ENCODE measurements at regions not wholly inside any gene's neighbourhood (a gene's known extent, or its start where the extent isn't known, plus 50 kb on each side); places are given as distances from the start of the nearest gene placed in this dataset.

DNA sequence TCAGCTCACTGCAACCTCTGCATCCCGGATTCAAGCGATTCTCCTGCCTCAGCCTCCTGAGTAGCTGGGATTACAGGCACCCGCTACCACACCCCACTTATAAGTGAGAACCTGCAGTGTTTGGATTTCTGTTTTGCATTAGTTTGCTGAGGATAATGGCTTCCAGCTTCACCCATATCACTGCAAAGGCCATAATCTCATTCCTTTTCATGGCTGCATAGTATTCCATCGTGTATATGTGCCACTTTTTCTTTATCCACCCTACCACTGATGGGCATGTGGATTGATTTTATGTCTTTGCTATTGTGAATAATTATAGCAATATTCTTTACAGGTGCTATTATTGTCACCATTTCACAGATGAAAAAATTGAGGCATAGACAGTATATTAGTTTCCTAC lies 301.0 kb upstream of the MAF start:
- Histone ChIP-seq H2AFZ (ENCODE audit: low read depth, low read length) (no peak overlapping the region), H2BK120ac (ENCODE audit: low read depth, low read length) (no peak overlapping the region), H4K91ac (ENCODE audit: low read length) (no peak overlapping the region), H3K27me3 (ENCODE audit: control insufficient read depth in 1 of 2, insufficient read depth in 1 of 2, low read length in 2 of 2) (peaks cover 0 to 42% of the 10 kb centered on the region in 2 experiments), H3K14ac (ENCODE audit: low read length in 2 of 2) (no peak overlapping the region), H2BK15ac (ENCODE audit: low read depth, poor library complexity, severe bottlenecking) (no peak overlapping the region), H3K9ac (ENCODE audit: low read length) (no peak overlapping the region), H4K8ac (ENCODE audit: low read length) (no peak overlapping the region), H3K79me1 (replicated peaks; ENCODE audit: low read length, poor library complexity, severe bottlenecking) (no peaks in the 10 kb centered on the region), H2BK12ac (ENCODE audit: low read length in 2 of 2) (no peak overlapping the region), H2AK5ac (ENCODE audit: low read length, severe bottlenecking) (no peak overlapping the region), H3K36me3 (ENCODE audit: control insufficient read depth in 1 of 2, insufficient read depth in 2 of 2, low read depth in 1 of 2, low read length in 2 of 2) (no peaks in the 10 kb centered on the region), H3K18ac (ENCODE audit: low read depth in 1 of 2, low read length in 2 of 2) (no peak overlapping the region), H3K23ac (ENCODE audit: low read length in 2 of 2) (no peak overlapping the region), H3K27ac (ENCODE audit: low read length, poor library complexity, severe bottlenecking) (no peak overlapping the region), H3K4me1 (ENCODE audit: control insufficient read depth, insufficient read depth, low read depth, low read length) (peaks cover 7% of the 10 kb centered on the region), H3K4me3 (ENCODE audit: insufficient read depth in 1 of 2, low read depth in 1 of 2, low read length in 2 of 2) (no peak overlapping the region), H3K4me2 (ENCODE audit: low read length, poor library complexity, severe bottlenecking) (no peak overlapping the region), H3K9me3 (ENCODE audit: control insufficient read depth, low read length) (no peaks in the 10 kb centered on the region), H3K4ac (ENCODE audit: low read depth in 1 of 2, low read length in 2 of 2) (no peak overlapping the region), H2BK5ac (ENCODE audit: low read depth, low read length, poor library complexity, severe bottlenecking) (no peak overlapping the region)
- WGBS: 88% methylated on average over 2 of the region's 4 CpGs
- no peak for DNase-seq

DNA sequence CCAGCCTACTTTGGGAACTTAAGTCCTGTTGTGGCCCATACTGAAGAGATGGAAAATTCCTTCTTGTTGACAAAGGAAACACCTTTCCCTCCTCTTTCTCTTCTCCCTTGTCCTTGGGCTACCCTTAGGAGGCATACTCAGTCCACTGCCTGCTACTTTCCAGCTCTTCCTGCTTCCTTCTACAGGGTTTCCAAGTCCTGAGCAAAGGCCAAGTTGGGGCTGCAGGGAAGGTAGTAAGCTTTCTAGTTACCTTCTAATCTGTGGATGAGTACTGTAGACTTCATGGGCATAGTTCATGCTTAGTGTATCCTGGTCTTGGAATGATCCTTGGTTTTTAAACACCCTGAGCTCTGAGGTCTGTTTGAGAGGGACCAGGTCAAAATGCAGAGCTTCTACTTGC lies 299.2 kb upstream of the MAF start:
- DNase-seq: no peak
- Histone ChIP-seq H3K4ac (ENCODE audit: low read depth in 1 of 2, low read length in 2 of 2) (no peak overlapping the region), H2BK120ac (ENCODE audit: low read depth, low read length) (no peak overlapping the region), H2BK15ac (ENCODE audit: low read depth, poor library complexity, severe bottlenecking) (no peak overlapping the region), H3K4me2 (ENCODE audit: low read length, poor library complexity, severe bottlenecking) (no peak overlapping the region), H3K18ac (ENCODE audit: low read depth in 1 of 2, low read length in 2 of 2) (no peak overlapping the region), H3K4me3 (ENCODE audit: insufficient read depth in 1 of 2, low read depth in 1 of 2, low read length in 2 of 2) (no peak overlapping the region), H3K23ac (ENCODE audit: low read length in 2 of 2) (no peak overlapping the region), H2AFZ (ENCODE audit: low read depth, low read length) (no peak overlapping the region), H3K27ac (ENCODE audit: low read length, poor library complexity, severe bottlenecking) (no peak overlapping the region), H3K36me3 (ENCODE audit: control insufficient read depth in 1 of 2, insufficient read depth in 2 of 2, low read depth in 1 of 2, low read length in 2 of 2) (no peaks in the 10 kb centered on the region), H2AK5ac (ENCODE audit: low read length, severe bottlenecking) (peak overlapping the region; percentile 27), H3K27me3 (ENCODE audit: control insufficient read depth in 1 of 2, insufficient read depth in 1 of 2, low read length in 2 of 2) (peaks cover 0 to 57% of the 10 kb centered on the region in 2 experiments), H3K79me1 (replicated peaks; ENCODE audit: low read length, poor library complexity, severe bottlenecking) (no peaks in the 10 kb centered on the region), H3K4me1 (ENCODE audit: control insufficient read depth, insufficient read depth, low read depth, low read length) (peaks cover 7% of the 10 kb centered on the region), H2BK5ac (ENCODE audit: low read depth, low read length, poor library complexity, severe bottlenecking) (no peak overlapping the region), H3K14ac (ENCODE audit: low read length in 2 of 2) (peak overlapping the region in 1 of 2 experiments; percentile 49), H4K8ac (ENCODE audit: low read length) (no peak overlapping the region), H2BK12ac (ENCODE audit: low read length in 2 of 2) (no peak overlapping the region), H4K91ac (ENCODE audit: low read length) (no peak overlapping the region), H3K9ac (ENCODE audit: low read length) (no peak overlapping the region), H3K9me3 (ENCODE audit: control insufficient read depth, low read length) (no peaks in the 10 kb centered on the region)

DNA sequence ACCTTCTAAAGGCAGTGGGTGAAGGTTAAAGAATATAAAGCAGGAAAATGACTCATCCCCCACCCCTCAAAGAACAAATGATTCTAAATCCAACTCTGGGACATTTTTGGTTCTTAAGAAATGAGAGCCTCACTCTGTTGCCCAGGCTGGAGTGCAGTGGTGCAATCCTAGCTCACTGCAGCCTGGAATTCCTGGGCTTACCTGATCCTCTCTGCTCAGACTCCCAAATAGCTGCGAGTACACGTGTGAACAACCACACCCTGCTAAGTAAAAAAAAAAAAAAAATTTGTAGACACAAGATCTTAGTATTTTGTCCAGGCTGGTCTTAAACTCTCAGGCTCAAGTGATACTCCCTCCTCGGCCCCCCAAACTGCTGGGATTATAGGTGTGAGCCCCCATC lies 298.8 kb upstream of the MAF start:
- no peak overlapping the region for H4K91ac ChIP-seq (ENCODE audit: low read length)
- no peak overlapping the region for H2AFZ ChIP-seq (ENCODE audit: low read depth, low read length)
- 92% methylated on average over 3 of the region's 3 CpGs for whole genome bisulfite sequencing
- no peak overlapping the region for H3K18ac ChIP-seq (ENCODE audit: low read depth in 1 of 2, low read length in 2 of 2)
- H3K4me3 ChIP-seq (ENCODE audit: insufficient read depth in 1 of 2, low read depth in 1 of 2, low read length in 2 of 2): no peak overlapping the region
- H3K23ac ChIP-seq (ENCODE audit: low read length in 2 of 2): no peak overlapping the region
- no peaks in the 10 kb centered on the region for H3K79me1 ChIP-seq (replicated peaks; ENCODE audit: low read length, poor library complexity, severe bottlenecking)
- no peak overlapping the region for H2BK5ac ChIP-seq (ENCODE audit: low read depth, low read length, poor library complexity, severe bottlenecking)
- no peaks in the 10 kb centered on the region for H3K36me3 ChIP-seq (ENCODE audit: control insufficient read depth in 1 of 2, insufficient read depth in 2 of 2, low read depth in 1 of 2, low read length in 2 of 2)
- no peak overlapping the region for H3K27ac ChIP-seq (ENCODE audit: low read length, poor library complexity, severe bottlenecking)
- H2BK15ac ChIP-seq (ENCODE audit: low read depth, poor library complexity, severe bottlenecking): no peak overlapping the region
- no peak overlapping the region for H2BK120ac ChIP-seq (ENCODE audit: low read depth, low read length)
- no peak overlapping the region for H3K4me2 ChIP-seq (ENCODE audit: low read length, poor library complexity, severe bottlenecking)
- DNase-seq: no peak
- no peak overlapping the region for H3K4ac ChIP-seq (ENCODE audit: low read depth in 1 of 2, low read length in 2 of 2)
- H4K8ac ChIP-seq (ENCODE audit: low read length): no peak overlapping the region
- H3K14ac ChIP-seq (ENCODE audit: low read length in 2 of 2): no peak overlapping the region
- H3K27me3 ChIP-seq (ENCODE audit: control insufficient read depth in 1 of 2, insufficient read depth in 1 of 2, low read length in 2 of 2): peaks cover 0 to 59% of the 10 kb centered on the region in 2 experiments
- no peak overlapping the region for H3K9ac ChIP-seq (ENCODE audit: low read length)
- H3K9me3 ChIP-seq (ENCODE audit: control insufficient read depth, low read length): no peaks in the 10 kb centered on the region
- H2BK12ac ChIP-seq (ENCODE audit: low read length in 2 of 2): no peak overlapping the region
- H2AK5ac ChIP-seq (ENCODE audit: low read length, severe bottlenecking): no peak overlapping the region
- peaks cover 7% of the 10 kb centered on the region for H3K4me1 ChIP-seq (ENCODE audit: control insufficient read depth, insufficient read depth, low read depth, low read length)

GRCh38 chr16:79898703-79899102 lies 298.2 kb upstream of the MAF start:
- no peak overlapping the region for H3K4me2 ChIP-seq (ENCODE audit: low read length, poor library complexity, severe bottlenecking)
- H2BK12ac ChIP-seq (ENCODE audit: low read length in 2 of 2): no peak overlapping the region
- H3K9me3 ChIP-seq (ENCODE audit: control insufficient read depth, low read length): no peaks in the 10 kb centered on the region
- no CpG with 5 or more reads among the region's 3 CpGs for WGBS
- H3K27me3 ChIP-seq (ENCODE audit: control insufficient read depth in 1 of 2, insufficient read depth in 1 of 2, low read length in 2 of 2): peaks cover 0 to 59% of the 10 kb centered on the region in 2 experiments
- H3K18ac ChIP-seq (ENCODE audit: low read depth in 1 of 2, low read length in 2 of 2): no peak overlapping the region
- H2BK15ac ChIP-seq (ENCODE audit: low read depth, poor library complexity, severe bottlenecking): no peak overlapping the region
- no peak overlapping the region for H2AFZ ChIP-seq (ENCODE audit: low read depth, low read length)
- no peaks in the 10 kb centered on the region for H3K36me3 ChIP-seq (ENCODE audit: control insufficient read depth in 1 of 2, insufficient read depth in 2 of 2, low read depth in 1 of 2, low read length in 2 of 2)
- no peaks in the 10 kb centered on the region for H3K79me1 ChIP-seq (replicated peaks; ENCODE audit: low read length, poor library complexity, severe bottlenecking)
- H3K14ac ChIP-seq (ENCODE audit: low read length in 2 of 2): no peak overlapping the region
- H3K4me3 ChIP-seq (ENCODE audit: insufficient read depth in 1 of 2, low read depth in 1 of 2, low read length in 2 of 2): no peak overlapping the region
- H3K27ac ChIP-seq (ENCODE audit: low read length, poor library complexity, severe bottlenecking): no peak overlapping the region
- no peak overlapping the region for H2BK5ac ChIP-seq (ENCODE audit: low read depth, low read length, poor library complexity, severe bottlenecking)
- peaks cover 7% of the 10 kb centered on the region for H3K4me1 ChIP-seq (ENCODE audit: control insufficient read depth, insufficient read depth, low read depth, low read length)
- H2BK120ac ChIP-seq (ENCODE audit: low read depth, low read length): no peak overlapping the region
- H4K8ac ChIP-seq (ENCODE audit: low read length): no peak overlapping the region
- H3K4ac ChIP-seq (ENCODE audit: low read depth in 1 of 2, low read length in 2 of 2): no peak overlapping the region
- DNase-seq: no peak
- H3K23ac ChIP-seq (ENCODE audit: low read length in 2 of 2): no peak overlapping the region
- H4K91ac ChIP-seq (ENCODE audit: low read length): no peak overlapping the region
- H3K9ac ChIP-seq (ENCODE audit: low read length): no peak overlapping the region
- H2AK5ac ChIP-seq (ENCODE audit: low read length, severe bottlenecking): no peak overlapping the region
